AG09319 (cell line): ENCODE measurements at regions not wholly inside any gene's neighbourhood (a gene's known extent, or its start where the extent isn't known, plus 50 kb on each side); places are given as distances from the start of the nearest gene placed in this dataset.
"Not testable (repeated sequence)": the region's sequence is repeated elsewhere in the genome, so short reads cannot be mapped to it uniquely, and the experiment has no call there.

Experiments
- DNase-seq: peaks from one replicate; pipeline ENCODE4 v3.0.0-alpha.2; 2010; ENCODE audit warnings: low read depth; ENCODE audit errors: extremely low read depth
- CTCF ChIP-seq: IDR thresholded peaks from 2 replicates; pipeline ENCODE4 v1.5.1; 2011; ENCODE audit warnings: low read depth, mild to moderate bottlenecking, inconsistent platforms, low read length, moderate library complexity

GRCh38 chr2:125398738-125399524 is 1257.0 kb upstream of the GYPC start:
- no peak for TF ChIP-seq CTCF
- no peak for DNase-seq

DNA sequence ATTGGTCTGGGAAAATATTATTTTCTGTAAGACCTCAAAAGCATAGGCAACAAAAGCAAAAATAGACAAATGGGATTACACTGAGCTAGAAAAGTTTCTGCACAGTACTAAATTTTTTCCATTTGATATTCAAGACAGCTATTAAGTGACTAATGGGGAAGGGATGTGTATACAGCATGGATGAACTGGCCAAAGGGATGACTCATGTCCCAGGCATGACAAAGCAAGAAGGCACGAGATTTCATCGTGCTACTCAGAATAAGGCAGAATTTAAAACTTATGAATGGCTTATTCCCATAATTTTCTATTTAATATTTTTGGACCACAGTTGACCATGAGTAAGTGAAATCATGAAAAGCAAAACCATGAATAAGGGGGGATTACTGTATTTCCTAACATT is 1250.1 kb upstream of the GYPC start:
- TF ChIP-seq CTCF = no peak
- peak; percentile 59 for DNase-seq

DNA sequence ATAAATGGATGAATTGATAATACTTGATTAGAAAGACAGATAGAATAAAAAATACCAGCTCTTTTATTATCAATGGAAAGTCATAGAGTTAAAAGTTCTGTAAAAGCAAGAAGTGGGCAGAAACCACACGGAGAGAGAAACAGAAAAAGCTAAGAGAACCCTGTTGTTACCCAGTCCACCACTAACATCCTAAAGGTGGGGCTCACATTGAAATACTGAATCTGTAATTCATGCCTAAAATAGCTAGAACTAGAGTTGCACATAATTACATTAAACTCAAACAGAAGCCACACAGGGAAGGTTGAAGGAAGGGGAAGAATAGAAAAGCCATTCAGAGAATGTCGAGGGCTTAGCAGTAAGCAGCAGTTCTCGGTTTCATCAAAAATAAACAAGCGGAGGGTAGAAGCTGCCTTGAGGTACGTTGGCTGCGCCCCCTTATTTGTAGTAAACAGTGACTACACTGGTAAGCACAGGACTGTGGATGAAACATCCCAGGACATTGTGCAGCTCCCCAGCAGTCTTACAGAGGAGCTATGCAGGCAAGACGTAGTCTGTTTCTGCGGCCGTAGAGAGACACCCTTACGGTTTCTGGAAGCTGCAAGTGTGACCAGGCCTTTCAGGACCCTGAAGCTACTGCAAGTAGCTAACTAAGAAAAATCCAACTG is 1247.0 kb upstream of the GYPC start:
- DNase-seq = no peak
- TF ChIP-seq CTCF = no peak

GRCh38 chr2:125418483-125418882 is 1237.5 kb upstream of the GYPC start:
- no peak for DNase-seq
- no peak for TF ChIP-seq CTCF

DNA sequence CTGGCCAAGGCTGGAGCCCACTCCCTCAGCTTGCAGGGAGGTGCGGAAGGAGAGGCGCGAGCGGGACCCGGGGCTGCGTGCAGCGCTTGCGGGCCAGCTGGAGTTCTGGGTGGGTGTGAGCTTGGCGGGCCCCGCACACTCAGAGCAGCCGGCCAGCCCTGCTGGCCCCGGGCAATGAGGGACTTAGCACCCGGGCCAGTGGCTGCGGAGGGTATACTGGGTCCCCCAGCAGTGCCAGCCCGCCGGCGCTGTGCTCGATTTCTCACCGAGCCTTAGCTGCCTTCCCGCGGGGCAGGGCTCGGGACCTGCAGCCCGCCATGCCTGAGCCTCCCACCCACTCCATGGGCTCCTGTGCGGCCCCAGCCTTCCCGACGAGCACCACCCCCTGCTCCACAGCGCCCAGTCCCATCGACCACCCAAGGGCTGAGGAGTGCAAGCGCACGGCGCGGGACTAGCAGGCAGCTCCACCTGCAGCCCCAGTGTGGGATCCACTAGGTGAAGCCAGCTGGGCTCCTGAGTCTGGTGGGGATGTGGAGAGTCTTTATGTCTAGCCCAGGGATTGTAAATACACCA is 1233.7 kb upstream of the GYPC start:
- not testable (repeated sequence) for DNase-seq

- DNase-seq = no peak
- no peak for TF ChIP-seq CTCF
These were observed 1231.6 kb upstream of the GYPC start for GRCh38 chr2:125424266-125424785.

GRCh38 chr2:125427721-125428315 is 1228.1 kb upstream of the GYPC start:
- DNase-seq = no peak
- no peak for TF ChIP-seq CTCF
